ENCODE measurements at regions not wholly inside any gene's neighbourhood (a gene's known extent, or its start where the extent isn't known, plus 50 kb on each side); places are given as distances from the start of the nearest gene placed in this dataset.

GRCh38 chr3:154482507-154482906 lies 52.5 kb upstream of the GPR149 start:
- no peak for DNase-seq (ENCODE audit: low read depth)

GRCh38 chr3:154480033-154480432 lies 50.0 kb upstream of the GPR149 start:
- no peak for DNase-seq (ENCODE audit: low read depth)
